GM12891 (cell line): ENCODE measurements at regions not wholly inside any gene's neighbourhood (a gene's known extent, or its start where the extent isn't known, plus 50 kb on each side); places are given as distances from the start of the nearest gene placed in this dataset.

Experiments
- DNase-seq: peaks from one replicate; pipeline ENCODE4 v3.0.0; 2011; ENCODE audit warnings: low spot score; ENCODE audit not compliant: insufficient read length
- FAIRE-seq: peaks from 2 replicates; lab custom pipeline; 2011; peaks lifted over from hg19 to GRCh38; lab: Jason Lieb, UNC
- PAX5 ChIP-seq: IDR thresholded peaks from 2 replicates; pipeline ENCODE4 v1.6.1; 2011; ENCODE audit warnings: low read length, moderate library complexity, mild to moderate bottlenecking; ENCODE audit not compliant: insufficient read depth, severe bottlenecking
- POLR2A ChIP-seq: IDR thresholded peaks from 2 replicates; pipeline ENCODE4 v1.6.1; 2011; ENCODE audit warnings: low read depth, low read length, control low read depth
- POLR2AphosphoS5 ChIP-seq: IDR thresholded peaks from 2 replicates; pipeline ENCODE4 v1.6.1; 2011; ENCODE audit warnings: low read depth, low read length, control low read depth
- POU2F2 ChIP-seq: IDR thresholded peaks from 2 replicates; pipeline ENCODE4 v1.6.1; 2011; ENCODE audit warnings: low read depth, mild to moderate bottlenecking, control low read depth, low read length, moderate library complexity
- SPI1 ChIP-seq: IDR thresholded peaks from 2 replicates; pipeline ENCODE4 v1.6.1; 2011; ENCODE audit warnings: low read depth, low read length, control low read depth
- TAF1 ChIP-seq: IDR thresholded peaks from 2 replicates; pipeline ENCODE4 v1.6.1; 2011; ENCODE audit warnings: low read depth, low read length, control low read depth

DNA sequence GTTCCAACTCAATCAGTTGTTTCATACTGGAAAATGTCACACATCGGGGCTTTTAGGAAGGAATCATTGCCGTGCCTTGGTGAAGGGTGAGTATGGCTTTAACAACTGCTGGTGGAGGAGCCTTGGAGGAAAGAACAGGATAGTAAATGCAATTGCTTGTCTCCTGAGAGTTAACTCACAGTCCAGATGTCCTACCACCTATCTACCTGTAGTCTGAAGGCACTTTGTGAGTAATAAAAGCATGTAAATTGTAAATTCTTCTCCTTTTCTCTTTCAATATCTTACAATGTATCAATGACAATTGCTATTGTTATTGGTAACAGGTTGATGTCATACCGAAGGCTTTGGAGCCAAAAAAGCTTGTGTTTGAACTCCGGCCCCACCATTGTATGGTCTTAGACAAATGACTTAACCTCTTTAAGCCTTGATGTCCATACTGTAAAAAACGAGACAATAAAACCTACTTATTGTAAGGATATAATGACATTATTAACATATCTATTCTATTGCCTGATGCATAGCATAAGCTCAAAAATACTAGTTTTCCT, 397.4 kb downstream of the ADAMTS20 start:
- TF ChIP-seq POLR2A (no peak), TAF1 (no peak), SPI1 (no peak), POU2F2 (no peak), POLR2AphosphoS5 (no peak), PAX5 (no peak)
- DNase-seq (no peak), FAIRE-seq (no peak)

DNA sequence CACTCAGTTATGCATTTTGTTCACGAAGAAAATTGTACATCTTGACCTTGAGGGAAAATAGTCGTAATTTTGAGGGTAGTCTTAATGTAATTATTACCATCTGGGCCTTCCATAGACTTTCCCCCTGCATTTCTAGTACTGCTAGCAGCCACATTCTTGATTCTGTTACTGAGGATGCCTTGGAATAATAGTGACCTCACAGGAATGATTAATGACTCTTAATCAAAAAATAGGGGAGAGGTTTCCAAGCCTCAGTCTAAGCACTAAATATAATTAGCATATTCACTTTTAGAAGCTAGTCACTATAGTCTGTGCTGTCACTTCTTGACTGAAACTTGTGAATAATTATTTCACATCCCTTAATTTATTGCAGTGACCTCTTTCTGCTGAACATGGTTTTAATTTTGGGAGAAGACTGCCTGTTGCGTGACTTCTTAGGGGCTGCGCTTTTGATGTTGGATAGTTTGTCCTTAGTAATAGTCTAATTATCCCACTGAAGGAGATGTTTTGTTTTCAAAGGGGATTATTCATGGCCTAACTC, 400.5 kb downstream of the ADAMTS20 start:
- no peak for FAIRE-seq
- no peak for DNase-seq
- TF ChIP-seq PAX5 (no peak), SPI1 (no peak), POLR2AphosphoS5 (no peak), TAF1 (no peak), POLR2A (no peak)

DNA sequence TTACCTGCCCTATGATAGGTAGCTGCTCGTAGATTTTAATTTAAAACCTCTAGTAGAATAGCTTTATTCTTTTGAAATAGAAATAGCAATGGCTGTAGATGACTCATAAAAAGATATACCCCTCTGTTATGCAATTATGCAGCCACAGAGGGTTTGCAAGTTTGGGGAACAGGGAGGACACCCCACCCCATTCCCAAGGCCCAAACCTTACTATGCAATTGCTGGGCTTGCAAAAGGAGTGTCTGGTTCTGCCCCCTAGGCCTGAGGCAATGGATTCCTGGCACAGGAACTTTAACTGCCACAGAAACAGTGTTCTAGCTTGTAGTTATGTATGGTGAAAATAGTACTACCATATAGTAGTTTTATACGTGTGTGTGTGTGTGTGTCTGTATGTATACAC, 403.3 kb downstream of the ADAMTS20 start:
- FAIRE-seq (no peak), DNase-seq (no peak)
- TF ChIP-seq SPI1 (no peak), POU2F2 (no peak), POLR2AphosphoS5 (no peak), PAX5 (no peak)

DNA sequence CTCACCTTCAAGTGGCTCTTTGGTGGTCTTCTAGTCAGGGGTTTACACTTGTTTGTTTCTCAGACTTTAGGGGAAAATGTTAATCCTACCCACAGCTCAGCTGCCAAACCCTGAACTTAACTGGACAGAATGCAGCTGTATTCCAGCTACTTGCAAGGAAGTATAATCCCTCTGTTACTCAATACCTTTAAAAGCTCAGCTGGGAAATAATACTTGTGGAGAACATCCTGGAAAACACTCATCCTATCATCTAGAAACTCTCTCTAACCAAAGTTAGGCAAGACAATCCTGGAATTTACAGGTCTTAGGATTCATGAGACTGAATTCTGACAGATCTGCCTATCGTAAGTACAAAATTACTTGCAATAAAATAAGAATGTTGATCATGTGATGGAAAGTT, 404.1 kb downstream of the ADAMTS20 start:
- FAIRE-seq, result no peak
- TF ChIP-seq PAX5, result no peak
- TF ChIP-seq POU2F2, result no peak
- no peak for TF ChIP-seq POLR2AphosphoS5
- TF ChIP-seq TAF1, result no peak
- TF ChIP-seq POLR2A, result no peak
- no peak for TF ChIP-seq SPI1
- DNase-seq, result no peak

DNA sequence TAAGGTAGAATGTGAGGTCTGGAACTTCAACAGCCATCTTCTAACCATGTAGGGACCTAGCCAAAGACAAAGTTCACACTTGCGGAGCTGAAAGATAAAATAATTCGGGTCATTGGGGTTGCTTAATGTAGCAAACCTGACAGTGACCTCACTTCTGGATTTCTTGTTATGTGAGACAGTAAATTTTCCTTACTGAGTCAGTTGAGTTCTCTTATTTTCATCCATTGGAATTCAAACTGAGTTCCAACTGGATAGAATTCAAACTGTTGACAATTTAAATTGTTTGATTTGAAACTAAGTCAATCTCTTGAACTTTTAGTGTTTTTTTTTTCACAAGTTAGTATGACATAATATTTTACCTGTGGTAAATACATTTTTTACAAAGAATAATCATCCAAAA, 406.5 kb downstream of the ADAMTS20 start:
- TF ChIP-seq TAF1 (no peak), POU2F2 (no peak), PAX5 (no peak), POLR2A (no peak), POLR2AphosphoS5 (no peak), SPI1 (no peak)

GRCh38 chr12:43143278-43143677, 408.7 kb downstream of the ADAMTS20 start:
- no peak for FAIRE-seq
- no peak for DNase-seq
- no peak for TF ChIP-seq PAX5
- TF ChIP-seq TAF1, result no peak

More for the DNA sequence above, 406.5 kb downstream of the ADAMTS20 start:
- no peak for FAIRE-seq
- no peak for DNase-seq

GRCh38 chr12:43132291-43132690, 419.7 kb downstream of the ADAMTS20 start:
- DNase-seq (no peak), FAIRE-seq (no peak)
- TF ChIP-seq SPI1 (no peak), PAX5 (no peak), TAF1 (no peak), POLR2A (no peak), POU2F2 (no peak), POLR2AphosphoS5 (no peak)

DNA sequence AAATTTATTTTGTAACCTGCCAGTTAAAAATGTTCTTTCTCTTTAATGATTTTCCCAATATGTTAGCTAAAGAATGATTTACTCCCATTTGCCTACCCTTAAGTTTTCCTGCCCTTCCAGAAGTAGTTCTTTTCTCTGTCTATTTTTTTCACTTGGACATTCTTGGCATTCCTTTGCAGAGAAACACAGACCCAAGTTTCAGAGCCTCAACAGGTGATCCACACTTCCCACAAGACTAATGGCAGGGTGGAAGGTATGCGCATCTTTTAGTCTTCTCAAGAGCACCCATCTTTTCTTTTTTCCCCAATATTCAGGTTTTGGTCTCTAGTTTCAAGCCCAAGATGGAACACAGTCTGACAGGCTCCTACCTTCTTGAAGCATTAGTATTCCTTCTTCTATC, 420.7 kb downstream of the ADAMTS20 start:
- DNase-seq, result no peak
- no peak for FAIRE-seq
- no peak for TF ChIP-seq SPI1
- no peak for TF ChIP-seq TAF1

- no peak for FAIRE-seq
- TF ChIP-seq PAX5 (no peak), POLR2A (no peak), SPI1 (no peak), TAF1 (no peak), POU2F2 (no peak), POLR2AphosphoS5 (no peak)
- DNase-seq, result no peak
Measured at GRCh38 chr12:43127886-43128549, 424.0 kb downstream of the ADAMTS20 start.

GRCh38 chr12:43126652-43127375, 425.2 kb downstream of the ADAMTS20 start:
- TF ChIP-seq TAF1 (no peak), PAX5 (no peak), POU2F2 (no peak), POLR2A (no peak), SPI1 (no peak), POLR2AphosphoS5 (no peak)
- FAIRE-seq, result no peak

More at GRCh38 chr12:43126652-43127375, 425.2 kb downstream of the ADAMTS20 start:
- DNase-seq, result no peak
